HG03460 (cell line): ENCODE measurements at regions not wholly inside any gene's neighbourhood (a gene's known extent, or its start where the extent isn't known, plus 50 kb on each side); places are given as distances from the start of the nearest gene placed in this dataset.

Experiments
- ATAC-seq: cut with Tn5 transposase; IDR thresholded peaks from one replicate; pipeline ENCODE4 v1.9.1; 2021; ENCODE audit not compliant: unreplicated experiment

- no peak for ATAC-seq
Observed at GRCh38 chr1:55374801-55375616, 159.8 kb upstream of the USP24 start.

GRCh38 chr1:55374216-55374615 is 159.1 kb upstream of the USP24 start:
- ATAC-seq, result no peak

- ATAC-seq, result no peak
Observed at GRCh38 chr1:55369474-55369873, 154.3 kb upstream of the USP24 start.

GRCh38 chr1:55368698-55369097 is 153.5 kb upstream of the USP24 start:
- no peak for ATAC-seq

GRCh38 chr1:55367273-55367672 is 152.1 kb upstream of the USP24 start:
- ATAC-seq, result no peak

GRCh38 chr1:55364216-55364615 is 149.1 kb upstream of the USP24 start:
- no peak for ATAC-seq

GRCh38 chr1:55363268-55363667 is 148.1 kb upstream of the USP24 start:
- no peak for ATAC-seq

- ATAC-seq, result no peak
Observed at GRCh38 chr1:55362558-55362957, 147.4 kb upstream of the USP24 start.

- no peak for ATAC-seq
Observed at GRCh38 chr1:55359611-55360010, 144.4 kb upstream of the USP24 start.

GRCh38 chr1:55358581-55358980 is 143.4 kb upstream of the USP24 start:
- no peak for ATAC-seq

GRCh38 chr1:55355549-55355948 is 140.4 kb upstream of the USP24 start:
- no peak for ATAC-seq

- ATAC-seq, result no peak
Observed at GRCh38 chr1:55353707-55354620, 138.8 kb upstream of the USP24 start.

GRCh38 chr1:55352811-55353180 is 137.6 kb upstream of the USP24 start:
- no peak for ATAC-seq

GRCh38 chr1:55352080-55352810 is 137.1 kb upstream of the USP24 start:
- no peak for ATAC-seq

- no peak for ATAC-seq
Observed at GRCh38 chr1:55348356-55348755, 133.2 kb upstream of the USP24 start.

GRCh38 chr1:55347866-55348265 is 132.7 kb upstream of the USP24 start:
- ATAC-seq, result no peak

GRCh38 chr1:55347041-55347440 is 131.9 kb upstream of the USP24 start:
- no peak for ATAC-seq

GRCh38 chr1:55346586-55346985 is 131.4 kb upstream of the USP24 start:
- ATAC-seq, result no peak

- ATAC-seq, result no peak
Observed at GRCh38 chr1:55339681-55340080, 124.5 kb upstream of the USP24 start.

GRCh38 chr1:55338448-55338820 is 123.3 kb upstream of the USP24 start:
- no peak for ATAC-seq

- no peak for ATAC-seq
Observed at GRCh38 chr1:55337801-55338447, 122.8 kb upstream of the USP24 start.
